Spleen (tissue), 7 donors: ENCODE measurements at regions not wholly inside any gene's neighbourhood (a gene's known extent, or its start where the extent isn't known, plus 50 kb on each side); places are given as distances from the start of the nearest gene placed in this dataset.

Source experiments
- POLR2A ChIP-seq, 3 donors: fragments of 450-650 bp; IDR thresholded peaks; one replicate each; pipeline ENCODE4 v1.5.1; 2017; ENCODE audit warnings: antibody characterized with exemption in 3 of 3, mild to moderate bottlenecking in 1 of 3
- TF ChIP-seq, protein P1 (sequence below), 11 experiments: fragments of 200-600 bp in 7 of 11; fragments of 450-650 bp in 4 of 11; sonication (generic) in 4 of 11; IDR thresholded peaks in 8 of 11; conservative IDR thresholded peaks in 3 of 11; 1 replicate in 7 of 11; 2 replicates in 4 of 11; pipeline versions ENCODE4 v1.4.0 to v1.8.0; 2016 to 2021; ENCODE audit warnings: antibody characterized with exemption in 11 of 11, inconsistent platforms in 4 of 11, mild to moderate bottlenecking in 1 of 11
- donor health status: DM: no; HTN: no; CAD: no; lungs with moderate emphysema.
- donor health status: DM: no; HTN: no; CAD: no.
- donor health status: DM: no; HTN: no; CAD: no.

DNA sequence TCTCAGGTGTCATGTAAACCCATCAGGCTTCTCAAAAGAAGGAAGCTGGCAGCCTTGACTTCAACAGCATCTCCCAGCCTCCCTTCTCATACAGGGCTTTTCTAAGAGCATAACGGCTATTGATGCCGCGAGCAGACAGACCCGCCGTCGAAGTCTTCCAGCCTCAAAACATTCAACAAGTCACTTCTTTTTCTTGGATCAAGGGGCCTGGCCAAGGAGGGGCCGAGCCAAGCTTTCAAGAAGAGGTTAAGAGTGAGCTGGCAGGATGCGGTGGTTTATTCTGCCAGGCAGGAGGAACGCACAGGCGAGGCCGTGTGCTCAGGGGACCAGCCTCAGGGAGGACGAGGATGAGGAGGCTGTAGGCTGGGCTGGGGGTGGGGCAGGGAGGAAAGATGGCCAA, 102.9 kb upstream of the RFLNA start:
- TF ChIP-seq, protein P1, sequence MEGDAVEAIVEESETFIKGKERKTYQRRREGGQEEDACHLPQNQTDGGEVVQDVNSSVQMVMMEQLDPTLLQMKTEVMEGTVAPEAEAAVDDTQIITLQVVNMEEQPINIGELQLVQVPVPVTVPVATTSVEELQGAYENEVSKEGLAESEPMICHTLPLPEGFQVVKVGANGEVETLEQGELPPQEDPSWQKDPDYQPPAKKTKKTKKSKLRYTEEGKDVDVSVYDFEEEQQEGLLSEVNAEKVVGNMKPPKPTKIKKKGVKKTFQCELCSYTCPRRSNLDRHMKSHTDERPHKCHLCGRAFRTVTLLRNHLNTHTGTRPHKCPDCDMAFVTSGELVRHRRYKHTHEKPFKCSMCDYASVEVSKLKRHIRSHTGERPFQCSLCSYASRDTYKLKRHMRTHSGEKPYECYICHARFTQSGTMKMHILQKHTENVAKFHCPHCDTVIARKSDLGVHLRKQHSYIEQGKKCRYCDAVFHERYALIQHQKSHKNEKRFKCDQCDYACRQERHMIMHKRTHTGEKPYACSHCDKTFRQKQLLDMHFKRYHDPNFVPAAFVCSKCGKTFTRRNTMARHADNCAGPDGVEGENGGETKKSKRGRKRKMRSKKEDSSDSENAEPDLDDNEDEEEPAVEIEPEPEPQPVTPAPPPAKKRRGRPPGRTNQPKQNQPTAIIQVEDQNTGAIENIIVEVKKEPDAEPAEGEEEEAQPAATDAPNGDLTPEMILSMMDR (IDR thresholded peaks at IDR 0.05 in 8 of 11, conservative IDR thresholded peaks at IDR 0.05 in 3 of 11): no peak
- no peak for TF ChIP-seq POLR2A (IDR thresholded peaks at IDR 0.05)
